ENCODE measurements at regions not wholly inside any gene's neighbourhood (a gene's known extent, or its start where the extent isn't known, plus 50 kb on each side); places are given as distances from the start of the nearest gene placed in this dataset.

- no peak for TF ChIP-seq ZNF462 (CRISPR knock-in tag; IDR thresholded peaks at IDR 0.05)
- TF ChIP-seq ZNF331 (CRISPR knock-in tag; IDR thresholded peaks at IDR 0.05; ENCODE audit: low read depth), result no peak
- no peak for TF ChIP-seq STAT1 (IDR thresholded peaks at IDR 0.05; ENCODE audit: unreplicated experiment)
- no peak for TF ChIP-seq CTCF (conservative IDR thresholded peaks at IDR 0.05; ENCODE audit: low read depth in 2 of 2)
- TF ChIP-seq JUNB (IDR thresholded peaks at IDR 0.05; ENCODE audit: unreplicated experiment), result no peak
- TF ChIP-seq ZNF114 (CRISPR knock-in tag; IDR thresholded peaks at IDR 0.05), result no peak
- no peak for TF ChIP-seq EZH2 (IDR thresholded peaks at IDR 0.05; ENCODE audit: low read depth, unreplicated experiment)
- no peak for TF ChIP-seq NANOG (IDR thresholded peaks at IDR 0.05; ENCODE audit: borderline replicate concordance)
Measured at GRCh38 chr17:72462407-72462806, 341.6 kb downstream of the SOX9 start (continued).

- H3K27me3 ChIP-seq (ENCODE audit: insufficient read depth), result no peaks in the 10 kb centered on the region
- H3K27me3 Mint-ChIP-seq (ENCODE audit: insufficient read depth, low read depth, poor library complexity), result peaks cover 6% of the 10 kb centered on the region
- H3K4me3 Mint-ChIP-seq, result no peak overlapping the region
- ATAC-seq (no peak), DNase-seq (ENCODE audit: low spot score) (no peak)
- peaks cover 15% of the 10 kb centered on the region; the same call in 1 of the 3 replicates for H3K36me3 Mint-ChIP-seq (ENCODE audit: low read depth)
- H4K20me1 ChIP-seq (replicated peaks; ENCODE audit: insufficient read depth), result no peaks in the 10 kb centered on the region
- no peak overlapping the region for H2AFZ ChIP-seq
- no peaks in the 10 kb centered on the region for H3F3A ChIP-seq (replicated peaks; ENCODE audit: low read depth)
- peaks cover 17% of the 10 kb centered on the region; the same call in 1 of the 2 replicates for H3K4me1 ChIP-seq (ENCODE audit: insufficient read depth)
- H3K27ac ChIP-seq (ENCODE audit: low read depth), result no peak overlapping the region
- no peak overlapping the region for H3K4me2 ChIP-seq
- no peaks in the 10 kb centered on the region for H3K79me2 ChIP-seq (replicated peaks; ENCODE audit: insufficient read depth)
- no peaks in the 10 kb centered on the region for H3K9me2 ChIP-seq (ENCODE audit: insufficient read depth)
- peaks cover 20% of the 10 kb centered on the region; the same call in 2 of the 3 replicates for H3K9me3 Mint-ChIP-seq
- no peaks in the 10 kb centered on the region for H3K36me3 ChIP-seq (ENCODE audit: insufficient read depth)
- peaks cover 10% of the 10 kb centered on the region for H3K4me1 Mint-ChIP-seq
- no peak overlapping the region for H3K4me3 ChIP-seq
- no peak overlapping the region for H3K27ac Mint-ChIP-seq
- TF ChIP-seq ZNF462 (CRISPR knock-in tag; IDR thresholded peaks at IDR 0.05), result no peak
- TF ChIP-seq EZH2 (IDR thresholded peaks at IDR 0.05; ENCODE audit: low read depth, unreplicated experiment), result no peak
- no peak for TF ChIP-seq POLR2AphosphoS5 (IDR thresholded peaks at IDR 0.05; ENCODE audit: low read depth)
Measured at GRCh38 chr17:72462814-72463213, 342.0 kb downstream of the SOX9 start.

All from GM23338 (cell line).